Stimulated activated CD4-positive, alpha-beta T cell treated with anti-CD3 and anti-CD28 coated beads, Interleukin-12 subunit alpha, Interleukin-12 subunit beta, amount 100 ng/mL, for 24 hours (primary cell): ENCODE measurements at regions not wholly inside any gene's neighbourhood (a gene's known extent, or its start where the extent isn't known, plus 50 kb on each side); places are given as distances from the start of the nearest gene placed in this dataset.
"Not testable (repeated sequence)": the region's sequence is repeated elsewhere in the genome, so short reads cannot be mapped to it uniquely, and the experiment has no call there.

Source experiments
- DNase-seq, 2 experiments: peaks; one replicate each; pipeline ENCODE4 v3.0.0-alpha.2; 2020; ENCODE audit warnings: low read depth in 2 of 2

DNA sequence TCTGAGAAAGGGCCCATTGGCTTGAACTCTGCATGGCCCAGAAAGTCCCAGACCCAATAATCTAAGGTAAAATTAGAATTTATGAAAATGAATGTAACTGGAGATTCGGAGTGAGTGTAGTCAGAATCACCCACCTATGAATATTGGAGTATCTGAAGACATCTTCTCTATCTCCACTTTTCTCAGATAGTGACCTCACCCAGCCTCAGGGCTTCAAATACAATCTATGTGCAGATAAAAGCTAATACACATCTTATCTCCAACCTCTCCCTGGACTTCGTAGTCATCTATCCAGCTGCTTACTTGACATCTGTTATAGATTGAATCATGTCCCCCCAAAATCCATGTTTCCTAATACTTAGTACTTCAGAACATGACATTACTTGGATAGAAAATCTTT lies 263.2 kb downstream of the RAD51AP2 start:
- no peak for DNase-seq

- DNase-seq, result no peak
These were observed 263.8 kb downstream of the RAD51AP2 start for GRCh38 chr2:17254421-17254820.

- no peak for DNase-seq
These were observed 266.0 kb downstream of the RAD51AP2 start for GRCh38 chr2:17252258-17252657.

GRCh38 chr2:17251171-17251570 lies 267.1 kb downstream of the RAD51AP2 start:
- DNase-seq, result no peak

DNA sequence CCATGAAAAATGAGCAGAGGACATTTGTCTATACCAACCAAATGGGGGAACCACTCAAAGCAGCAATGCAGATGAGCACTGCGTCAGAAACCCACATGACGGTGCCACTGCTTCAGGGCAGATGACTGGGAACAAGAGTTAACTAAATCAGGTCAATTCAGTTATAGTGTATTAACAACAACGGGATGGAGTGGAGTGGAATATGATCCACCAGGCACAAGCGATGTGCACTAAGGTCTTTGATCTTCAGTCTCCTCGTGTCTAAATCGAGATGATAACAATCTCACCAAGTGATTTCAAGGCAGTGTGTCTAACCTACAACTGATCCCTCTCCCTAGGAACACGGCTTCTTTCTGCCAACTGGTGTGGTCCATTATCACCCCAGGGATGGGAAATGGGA lies 269.0 kb downstream of the RAD51AP2 start:
- no peak for DNase-seq

DNA sequence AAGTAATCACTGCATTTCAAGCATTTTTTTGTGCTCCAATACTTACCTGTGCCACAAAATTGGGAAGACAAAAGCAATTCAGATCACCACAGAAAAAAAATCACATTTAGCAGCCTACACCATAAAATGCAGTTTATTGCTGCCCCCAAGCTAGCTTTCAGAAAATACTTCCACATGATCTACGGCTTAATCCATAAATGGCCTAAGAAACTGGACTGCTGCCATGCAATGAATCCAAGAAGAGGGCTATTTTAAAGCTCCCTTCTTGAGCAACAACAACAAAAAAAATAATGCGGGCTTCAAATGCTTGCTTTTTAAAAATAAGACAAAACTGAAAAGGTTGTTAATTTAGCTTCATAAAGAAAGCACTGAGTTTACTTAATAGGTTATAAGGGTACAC lies 272.3 kb downstream of the RAD51AP2 start:
- no peak for DNase-seq

- no peak for DNase-seq
These were observed 275.3 kb downstream of the RAD51AP2 start for GRCh38 chr2:17242813-17243485.

DNA sequence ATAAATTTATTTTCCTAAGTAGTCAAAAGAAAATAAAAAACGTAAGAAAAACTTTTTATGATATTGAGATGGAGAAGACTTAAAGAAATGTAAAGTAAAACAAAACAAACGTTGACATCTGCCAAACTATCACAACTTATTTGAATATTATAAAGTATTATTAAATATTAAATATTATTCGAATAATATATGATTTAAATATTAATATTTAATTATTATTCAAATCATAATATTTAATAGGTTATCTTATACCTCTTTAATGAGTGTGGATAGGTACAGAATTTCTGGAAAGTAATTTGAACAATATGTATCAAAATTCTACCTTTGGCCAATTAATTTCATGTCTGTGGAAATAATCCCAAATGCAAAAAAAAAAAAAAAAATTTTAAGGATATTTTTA lies 278.7 kb downstream of the RAD51AP2 start:
- DNase-seq, result no peak

DNA sequence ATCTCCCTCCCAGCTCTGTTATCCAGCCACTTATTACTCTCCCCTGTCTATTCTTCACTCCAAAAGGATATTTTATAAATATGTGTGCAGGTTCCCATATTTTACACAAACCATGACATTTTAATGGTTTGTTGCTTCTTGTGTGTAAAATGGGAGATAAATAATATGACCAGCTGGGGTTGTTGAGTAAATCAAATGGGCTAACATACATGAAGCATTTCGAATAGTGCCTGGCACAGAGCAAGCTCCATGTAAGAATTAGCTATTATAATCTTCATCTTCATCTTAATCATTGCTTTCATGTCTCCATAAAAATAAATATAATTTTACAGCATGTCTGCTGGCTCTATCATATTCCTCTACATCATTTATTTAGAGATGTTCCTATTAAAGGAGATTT lies 283.1 kb downstream of the RAD51AP2 start:
- DNase-seq, result no peak

DNA sequence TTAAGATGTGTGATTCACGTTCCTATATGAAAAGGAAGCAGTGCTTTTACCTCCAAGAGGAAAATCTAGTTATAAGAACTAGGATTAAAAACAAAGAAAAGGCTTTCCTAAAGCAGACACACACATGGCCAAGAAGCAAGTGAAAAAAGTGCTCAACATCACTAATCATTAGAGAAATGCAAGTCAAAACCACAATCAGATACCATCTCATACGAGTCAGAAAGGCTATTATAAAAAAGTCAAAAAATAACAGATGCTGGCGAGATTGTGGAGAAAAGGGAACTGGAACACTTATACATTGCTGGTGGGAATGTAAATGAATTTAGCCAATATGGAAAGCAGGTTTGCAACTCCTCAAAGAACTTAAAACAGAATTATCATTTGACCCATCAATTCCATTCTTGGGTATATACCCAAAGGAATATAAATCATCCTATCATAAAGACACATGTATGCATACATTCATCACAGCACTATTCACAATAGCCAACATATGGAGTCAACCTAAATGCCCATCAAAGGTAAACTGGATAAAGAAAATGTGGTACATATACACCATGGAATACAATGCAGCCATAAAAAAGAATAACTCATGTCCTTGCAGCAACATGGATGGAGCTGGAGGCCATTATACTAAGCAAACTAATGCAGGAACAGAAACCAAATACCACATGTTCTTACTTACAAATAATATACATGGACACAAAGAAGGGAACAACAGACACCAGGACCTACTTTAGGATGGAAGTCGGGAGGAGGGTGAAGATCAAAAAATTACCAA lies 285.3 kb downstream of the RAD51AP2 start:
- DNase-seq, result no peak

DNA sequence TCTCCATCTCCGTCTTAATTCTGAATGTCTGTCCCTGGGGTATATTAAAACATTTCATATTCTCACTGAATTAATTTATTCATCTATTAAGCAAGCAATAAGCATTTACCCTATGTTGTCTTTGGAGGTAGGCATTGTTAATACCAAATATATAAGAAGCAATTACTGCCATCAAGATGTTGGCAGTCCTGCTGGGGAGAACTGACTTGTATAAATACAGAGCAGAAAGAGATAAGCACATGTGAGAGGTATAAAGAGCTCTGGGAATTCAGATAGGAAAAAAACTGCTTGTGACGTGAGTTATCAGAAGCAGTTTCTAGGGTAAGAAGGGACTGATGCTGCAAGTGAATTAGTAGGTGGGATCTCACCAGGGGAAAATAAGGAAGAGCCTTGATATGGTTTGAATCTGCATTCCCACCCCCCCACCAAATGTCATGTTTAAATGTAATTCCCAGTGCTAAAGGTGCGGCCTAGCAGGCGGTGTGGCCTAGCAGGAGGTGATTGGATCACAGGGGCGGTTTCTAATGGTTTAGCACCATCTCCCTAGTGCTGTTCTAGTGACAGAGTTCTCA lies 286.8 kb downstream of the RAD51AP2 start:
- DNase-seq, result no peak

DNA sequence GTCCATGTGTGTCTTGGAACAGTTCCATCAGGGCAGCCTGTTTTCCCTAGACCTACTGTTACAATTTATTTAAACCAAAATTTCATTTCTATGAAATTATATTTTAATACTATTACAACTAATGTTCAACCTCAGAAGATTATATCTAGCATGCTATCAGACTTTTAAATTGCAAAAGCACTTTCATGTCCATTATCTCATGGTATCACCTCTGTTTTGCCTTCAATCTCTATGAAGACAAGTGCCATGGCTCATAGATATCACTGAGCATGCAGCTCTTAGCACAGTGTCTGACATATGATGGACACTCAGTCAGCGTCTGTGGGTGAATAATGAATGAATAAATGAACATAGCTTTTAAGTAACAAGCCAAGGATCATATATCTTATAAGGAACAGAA lies 288.8 kb downstream of the RAD51AP2 start:
- no peak for DNase-seq

DNA sequence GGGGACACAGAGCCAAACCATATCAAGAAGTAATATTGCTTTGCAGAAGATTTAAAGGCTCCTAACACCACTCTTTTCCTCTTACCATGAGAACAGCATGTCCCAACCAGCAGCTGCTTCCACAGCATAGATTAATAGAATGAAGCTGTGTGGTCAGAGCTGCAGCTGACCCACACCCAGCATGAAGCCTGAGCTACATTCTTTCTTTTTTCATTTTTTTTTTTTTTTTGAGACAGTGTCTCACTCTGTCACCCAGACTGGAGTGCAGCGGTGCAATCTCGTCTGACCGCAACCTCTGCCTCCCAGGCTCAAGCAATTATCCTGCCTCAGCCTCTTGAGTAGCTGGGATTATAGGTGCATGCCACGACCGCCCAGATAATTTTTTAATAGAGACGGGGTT lies 289.8 kb downstream of the RAD51AP2 start:
- DNase-seq, result no peak

GRCh38 chr2:17227856-17228255 lies 290.4 kb downstream of the RAD51AP2 start:
- no peak for DNase-seq

- no peak for DNase-seq
These were observed 291.2 kb downstream of the RAD51AP2 start for GRCh38 chr2:17226941-17227490.

DNA sequence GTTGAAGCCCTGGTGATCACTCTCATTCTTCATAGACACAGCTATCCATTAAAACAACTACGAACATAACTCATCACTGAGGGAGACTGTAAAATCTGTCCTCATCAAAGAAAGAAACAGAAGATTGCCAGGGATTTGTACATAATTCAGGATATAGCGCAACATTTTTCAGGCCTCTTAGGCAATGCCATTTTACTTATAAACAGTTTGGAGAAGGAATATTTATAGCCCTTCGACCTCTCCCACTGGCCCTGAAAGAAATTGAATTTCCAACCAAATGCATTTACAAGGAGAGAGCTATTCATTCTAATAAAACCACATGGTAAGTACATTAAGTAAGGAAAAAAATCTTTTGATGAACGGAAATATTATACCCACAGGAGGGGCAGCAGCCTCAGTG lies 295.0 kb downstream of the RAD51AP2 start:
- DNase-seq, result no peak

GRCh38 chr2:17208511-17208910 lies 309.7 kb downstream of the RAD51AP2 start:
- DNase-seq, result no peak

GRCh38 chr2:17206771-17207170 lies 311.5 kb downstream of the RAD51AP2 start:
- DNase-seq, result no peak

DNA sequence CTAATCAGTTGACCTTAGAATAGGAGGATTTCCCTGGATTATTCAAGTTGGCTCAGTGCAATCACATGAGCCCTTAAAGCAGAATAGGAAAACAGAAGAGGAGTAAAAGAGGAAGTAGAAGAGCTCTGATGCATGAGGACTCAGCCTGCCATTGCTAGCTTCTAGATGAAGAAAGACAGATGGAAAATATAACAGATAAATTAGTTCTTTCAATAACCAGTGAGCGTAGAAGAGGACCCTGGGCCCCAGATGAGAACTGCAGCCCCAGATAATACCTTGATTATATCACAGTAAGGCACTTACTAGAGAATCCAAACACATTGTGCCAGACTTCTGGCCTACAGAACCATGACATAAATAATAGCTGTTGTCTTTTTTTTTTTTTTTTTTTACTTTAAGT lies 314.0 kb downstream of the RAD51AP2 start:
- DNase-seq, result not testable (repeated sequence)

- DNase-seq, result not testable (repeated sequence)
These were observed 315.6 kb downstream of the RAD51AP2 start for GRCh38 chr2:17202628-17203027.

- DNase-seq, result no peak
These were observed 318.5 kb downstream of the RAD51AP2 start for GRCh38 chr2:17199741-17200140.

DNA sequence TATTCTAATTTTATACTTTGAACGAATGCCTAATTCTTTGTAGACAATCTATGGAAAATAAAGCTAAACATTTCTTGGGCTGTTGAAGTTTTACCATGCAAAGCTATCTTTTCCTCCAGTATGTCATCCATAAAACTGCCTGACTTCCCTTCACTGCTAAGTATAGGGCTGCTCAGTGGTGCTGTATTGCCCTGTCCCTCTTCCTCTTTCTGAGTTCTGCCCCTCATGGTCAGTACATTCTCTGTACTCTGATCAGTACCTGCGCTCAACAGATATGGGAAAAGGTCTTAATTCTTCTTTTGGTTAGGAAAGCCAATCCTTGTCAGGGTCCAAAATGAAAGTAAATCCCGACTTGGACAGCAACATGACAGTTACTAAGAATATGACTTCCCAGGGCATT lies 321.9 kb downstream of the RAD51AP2 start:
- DNase-seq, result no peak

GRCh38 chr2:17195016-17195415 lies 323.2 kb downstream of the RAD51AP2 start:
- DNase-seq, result no peak
